Endothelial cell (in vitro differentiated cells): ENCODE measurements at regions not wholly inside any gene's neighbourhood (a gene's known extent, or its start where the extent isn't known, plus 50 kb on each side); places are given as distances from the start of the nearest gene placed in this dataset.

Source experiments
- DNase-seq: peaks from one replicate; pipeline ENCODE4 v3.0.0; 2021; ENCODE audit warnings: low spot score
- H3K27ac Mint-ChIP-seq: one replicate; pipeline ENCODE4 v1.8.0; 2021; ENCODE audit warnings: mixed read lengths, inconsistent platforms; ENCODE audit not compliant: unreplicated experiment
- H3K27me3 Mint-ChIP-seq: one replicate; pipeline ENCODE4 v1.8.0; 2021; ENCODE audit warnings: mild to moderate bottlenecking, moderate library complexity, mixed read lengths, inconsistent platforms; ENCODE audit not compliant: unreplicated experiment
- H3K36me3 Mint-ChIP-seq: one replicate; pipeline ENCODE4 v1.8.0; 2021; ENCODE audit warnings: mild to moderate bottlenecking, low read depth, mixed read lengths, inconsistent platforms; ENCODE audit not compliant: unreplicated experiment
- H3K4me1 Mint-ChIP-seq: one replicate; pipeline ENCODE4 v1.8.0; 2021; ENCODE audit warnings: mild to moderate bottlenecking, mixed read lengths, inconsistent platforms; ENCODE audit not compliant: unreplicated experiment
- H3K4me3 Mint-ChIP-seq: one replicate; pipeline ENCODE4 v1.8.0; 2021; ENCODE audit warnings: mild to moderate bottlenecking, mixed read lengths, inconsistent platforms; ENCODE audit not compliant: unreplicated experiment
- H3K9me3 Mint-ChIP-seq: one replicate; pipeline ENCODE4 v1.8.0; 2021; ENCODE audit warnings: mixed read lengths, inconsistent platforms; ENCODE audit not compliant: unreplicated experiment
- CTCF ChIP-seq: fragments of 200-600 bp; sonication (generic); IDR thresholded peaks from one replicate; pipeline ENCODE4 v1.5.0; 2021; ENCODE audit warnings: antibody characterized with exemption; ENCODE audit not compliant: unreplicated experiment

- Mint-ChIP-seq H3K27me3 (no peaks in the 10 kb centered on the region), H3K36me3 (no peaks in the 10 kb centered on the region), H3K27ac (no peak overlapping the region), H3K9me3 (no peaks in the 10 kb centered on the region), H3K4me1 (no peaks in the 10 kb centered on the region), H3K4me3 (no peak overlapping the region)
- DNase-seq: no peak
- no peak for TF ChIP-seq CTCF
Measured at GRCh38 chr14:23814527-23815256, 138.9 kb upstream of the DHRS4 start.

- Mint-ChIP-seq H3K9me3 (no peaks in the 10 kb centered on the region), H3K4me1 (no peaks in the 10 kb centered on the region)
- TF ChIP-seq CTCF: no peak
Measured at GRCh38 chr14:23816371-23816770, 137.2 kb upstream of the DHRS4 start.

GRCh38 chr14:23817164-23817767 is 136.3 kb upstream of the DHRS4 start:
- no peak overlapping the region for H3K27ac Mint-ChIP-seq
- no peak overlapping the region for H3K4me3 Mint-ChIP-seq
- TF ChIP-seq CTCF: no peak
- DNase-seq: no peak
- H3K4me1 Mint-ChIP-seq: no peaks in the 10 kb centered on the region
- no peaks in the 10 kb centered on the region for H3K9me3 Mint-ChIP-seq
- no peaks in the 10 kb centered on the region for H3K36me3 Mint-ChIP-seq
- no peaks in the 10 kb centered on the region for H3K27me3 Mint-ChIP-seq

More at GRCh38 chr14:23816371-23816770, 137.2 kb upstream of the DHRS4 start:
- H3K4me3 Mint-ChIP-seq: no peak overlapping the region
- H3K36me3 Mint-ChIP-seq: no peaks in the 10 kb centered on the region
- DNase-seq: no peak
- no peak overlapping the region for H3K27ac Mint-ChIP-seq
- H3K27me3 Mint-ChIP-seq: no peaks in the 10 kb centered on the region

GRCh38 chr14:23827100-23827892 is 126.3 kb upstream of the DHRS4 start:
- no peaks in the 10 kb centered on the region for H3K4me1 Mint-ChIP-seq
- no peak overlapping the region for H3K27ac Mint-ChIP-seq
- H3K4me3 Mint-ChIP-seq: no peak overlapping the region
- TF ChIP-seq CTCF: no peak
- H3K9me3 Mint-ChIP-seq: no peaks in the 10 kb centered on the region
- peaks cover 7% of the 10 kb centered on the region for H3K27me3 Mint-ChIP-seq
- no peaks in the 10 kb centered on the region for H3K36me3 Mint-ChIP-seq
- no peak for DNase-seq

GRCh38 chr14:23828001-23828400 is 125.6 kb upstream of the DHRS4 start:
- H3K9me3 Mint-ChIP-seq: no peaks in the 10 kb centered on the region
- H3K27ac Mint-ChIP-seq: no peak overlapping the region
- DNase-seq: no peak
- no peaks in the 10 kb centered on the region for H3K4me1 Mint-ChIP-seq
- H3K4me3 Mint-ChIP-seq: no peak overlapping the region
- TF ChIP-seq CTCF: no peak
- peaks cover 7% of the 10 kb centered on the region for H3K27me3 Mint-ChIP-seq
- no peaks in the 10 kb centered on the region for H3K36me3 Mint-ChIP-seq
